ENCODE measurements at regions not wholly inside any gene's neighbourhood (a gene's known extent, or its start where the extent isn't known, plus 50 kb on each side); places are given as distances from the start of the nearest gene placed in this dataset.

- Histone ChIP-seq H2AFZ (ENCODE audit: low read depth) (no peak overlapping the region), H3K4me1 (ENCODE audit: control insufficient read depth in 1 of 2, insufficient read depth in 2 of 2, low read depth in 1 of 2, low read length in 1 of 2) (no peaks in the 10 kb centered on the region), H3K27me3 (ENCODE audit: insufficient read depth) (no peaks in the 10 kb centered on the region), H3K79me2 (ENCODE audit: insufficient read depth) (no peaks in the 10 kb centered on the region), H3K4me2 (no peak overlapping the region), H3K36me3 (replicated peaks in 1 of 2; ENCODE audit: control insufficient read depth in 1 of 2, insufficient read depth in 2 of 2, low read length in 1 of 2) (no peaks in the 10 kb centered on the region), H3K9ac (no peak overlapping the region), H3K9me2 (no peaks in the 10 kb centered on the region), H3K4me3 (ENCODE audit: low read depth in 2 of 2, low read length in 1 of 2) (no peak overlapping the region), H3K9me3 (no peaks in the 10 kb centered on the region), H4K20me1 (ENCODE audit: insufficient read depth) (no peaks in the 10 kb centered on the region), H3F3A (replicated peaks; ENCODE audit: insufficient read depth) (no peaks in the 10 kb centered on the region), H3K27ac (ENCODE audit: low read depth in 2 of 2, low read length in 1 of 2) (no peak overlapping the region)
- TF ChIP-seq RAD21 (IDR thresholded peaks at IDR 0.05; ENCODE audit: low read length) (no peak), TCF12 (IDR thresholded peaks at IDR 0.05) (no peak), SIN3A (IDR thresholded peaks at IDR 0.05; ENCODE audit: borderline replicate concordance, low read depth, low read length) (no peak), GATA2 (CRISPR knock-in tag; IDR thresholded peaks at IDR 0.05) (no peak), USF2 (IDR thresholded peaks at IDR 0.05; ENCODE audit: borderline replicate concordance, low read depth, low read length) (no peak), ZBTB33 (IDR thresholded peaks at IDR 0.05; ENCODE audit: borderline replicate concordance, low read depth) (no peak), ELF1 (IDR thresholded peaks at IDR 0.05) (no peak), RCOR1 (IDR thresholded peaks at IDR 0.05; ENCODE audit: low read length) (no peak), FOXJ3 (CRISPR knock-in tag; IDR thresholded peaks at IDR 0.05) (no peak), FOSL2 (IDR thresholded peaks at IDR 0.05; ENCODE audit: borderline replicate concordance, low read depth) (no peak), POLR2AphosphoS5 (IDR thresholded peaks at IDR 0.05; ENCODE audit: low read depth, low read length) (no peak), YY1 (IDR thresholded peaks at IDR 0.05; ENCODE audit: low read depth) (no peak), EZH2phosphoT487 (IDR thresholded peaks at IDR 0.05; ENCODE audit: borderline replicate concordance, low read depth) (no peak), CTCF (IDR thresholded peaks at IDR 0.05) (no peak), USF1 (IDR thresholded peaks at IDR 0.05; ENCODE audit: borderline replicate concordance, low read depth) (no peak), IRF3 (IDR thresholded peaks at IDR 0.05; ENCODE audit: low read depth, low read length) (no peak), SMC3 (IDR thresholded peaks at IDR 0.05; ENCODE audit: low read depth, low read length) (no peak)
- TF ChIP-seq, protein P1, sequence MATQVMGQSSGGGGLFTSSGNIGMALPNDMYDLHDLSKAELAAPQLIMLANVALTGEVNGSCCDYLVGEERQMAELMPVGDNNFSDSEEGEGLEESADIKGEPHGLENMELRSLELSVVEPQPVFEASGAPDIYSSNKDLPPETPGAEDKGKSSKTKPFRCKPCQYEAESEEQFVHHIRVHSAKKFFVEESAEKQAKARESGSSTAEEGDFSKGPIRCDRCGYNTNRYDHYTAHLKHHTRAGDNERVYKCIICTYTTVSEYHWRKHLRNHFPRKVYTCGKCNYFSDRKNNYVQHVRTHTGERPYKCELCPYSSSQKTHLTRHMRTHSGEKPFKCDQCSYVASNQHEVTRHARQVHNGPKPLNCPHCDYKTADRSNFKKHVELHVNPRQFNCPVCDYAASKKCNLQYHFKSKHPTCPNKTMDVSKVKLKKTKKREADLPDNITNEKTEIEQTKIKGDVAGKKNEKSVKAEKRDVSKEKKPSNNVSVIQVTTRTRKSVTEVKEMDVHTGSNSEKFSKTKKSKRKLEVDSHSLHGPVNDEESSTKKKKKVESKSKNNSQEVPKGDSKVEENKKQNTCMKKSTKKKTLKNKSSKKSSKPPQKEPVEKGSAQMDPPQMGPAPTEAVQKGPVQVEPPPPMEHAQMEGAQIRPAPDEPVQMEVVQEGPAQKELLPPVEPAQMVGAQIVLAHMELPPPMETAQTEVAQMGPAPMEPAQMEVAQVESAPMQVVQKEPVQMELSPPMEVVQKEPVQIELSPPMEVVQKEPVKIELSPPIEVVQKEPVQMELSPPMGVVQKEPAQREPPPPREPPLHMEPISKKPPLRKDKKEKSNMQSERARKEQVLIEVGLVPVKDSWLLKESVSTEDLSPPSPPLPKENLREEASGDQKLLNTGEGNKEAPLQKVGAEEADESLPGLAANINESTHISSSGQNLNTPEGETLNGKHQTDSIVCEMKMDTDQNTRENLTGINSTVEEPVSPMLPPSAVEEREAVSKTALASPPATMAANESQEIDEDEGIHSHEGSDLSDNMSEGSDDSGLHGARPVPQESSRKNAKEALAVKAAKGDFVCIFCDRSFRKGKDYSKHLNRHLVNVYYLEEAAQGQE (IDR thresholded peaks at IDR 0.05; ENCODE audit: low read depth, low read length): no peak
- TF ChIP-seq, protein P2, sequence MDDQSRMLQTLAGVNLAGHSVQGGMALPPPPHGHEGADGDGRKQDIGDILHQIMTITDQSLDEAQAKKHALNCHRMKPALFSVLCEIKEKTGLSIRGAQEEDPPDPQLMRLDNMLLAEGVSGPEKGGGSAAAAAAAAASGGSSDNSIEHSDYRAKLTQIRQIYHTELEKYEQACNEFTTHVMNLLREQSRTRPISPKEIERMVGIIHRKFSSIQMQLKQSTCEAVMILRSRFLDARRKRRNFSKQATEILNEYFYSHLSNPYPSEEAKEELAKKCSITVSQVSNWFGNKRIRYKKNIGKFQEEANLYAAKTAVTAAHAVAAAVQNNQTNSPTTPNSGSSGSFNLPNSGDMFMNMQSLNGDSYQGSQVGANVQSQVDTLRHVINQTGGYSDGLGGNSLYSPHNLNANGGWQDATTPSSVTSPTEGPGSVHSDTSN (IDR thresholded peaks at IDR 0.05): no peak
- DNase-seq: no peak
- POLR2A ChIA-PET: no interaction called here
- WGBS (ENCODE audit: low lambda C conversion rate): 4% methylated on average over 4 of the region's 4 CpGs
- CTCF ChIA-PET: no interaction called here
Measured at GRCh38 chr16:25374556-25374955, 116.9 kb upstream of the ZKSCAN2 start.

Measured in SK-N-SH (cell line).